ENCODE measurements at regions not wholly inside any gene's neighbourhood (a gene's known extent, or its start where the extent isn't known, plus 50 kb on each side); places are given as distances from the start of the nearest gene placed in this dataset.

DNA sequence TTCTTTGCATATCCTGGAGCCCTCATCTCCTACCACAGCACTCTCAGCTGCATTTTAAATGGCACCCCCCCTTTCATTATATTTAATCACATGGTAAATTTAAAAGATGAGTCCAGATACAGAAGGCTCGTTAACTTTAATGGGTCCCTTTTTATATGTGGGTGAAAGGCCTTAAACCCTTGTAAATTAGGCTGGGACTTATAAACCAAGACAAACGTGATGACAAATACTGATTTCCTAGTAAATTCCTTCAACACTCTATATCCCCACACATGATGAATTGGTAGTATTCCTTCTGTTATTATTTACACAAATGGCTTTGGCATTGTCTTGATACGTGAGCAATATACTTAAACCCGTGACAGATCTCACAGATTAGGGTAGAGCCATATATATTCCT lies 210.6 kb downstream of the CAAP1 start:
- FAIRE-seq (no peak), DNase-seq (ENCODE audit: low read depth in 1 of 2, low spot score in 2 of 2) (no peak)
- H3K36me3 ChIP-seq (ENCODE audit: control insufficient read depth in 2 of 4, insufficient read depth in 4 of 4, low read length in 3 of 4): no peaks in the 10 kb centered on the region
- no peaks in the 10 kb centered on the region for H4K20me1 ChIP-seq (replicated peaks in 1 of 2; ENCODE audit: control insufficient read depth in 1 of 2, insufficient read depth in 2 of 2, low read length in 2 of 2)
- no peak for TF ChIP-seq RBBP5 (IDR thresholded peaks at IDR 0.05; ENCODE audit: borderline replicate concordance, low read depth, low read length)
- WGBS, 2 experiments (ENCODE audit: extremely low coverage in 1 of 2, insufficient coverage in 1 of 2, insufficient read length in 1 of 2, insufficient replicate concordance in 2 of 2, low coverage in 1 of 2, low lambda C conversion rate in 2 of 2, missing lambda C conversion rate in 1 of 2): 94% methylated on average over 4 of the region's 4 CpGs; no CpG with 5 or more reads in 1 of the 2 experiments
- no peaks in the 10 kb centered on the region for H3K23me2 ChIP-seq (ENCODE audit: low read depth, low read length)
- no peak overlapping the region for H2BK12ac ChIP-seq (ENCODE audit: low read depth, low read length)
- no peak overlapping the region for H2BK20ac ChIP-seq (ENCODE audit: low read length)
- H3K56ac ChIP-seq (replicated peaks; ENCODE audit: insufficient read length, low read depth, low read length): no peak overlapping the region
- H2BK5ac ChIP-seq (ENCODE audit: low read depth, low read length): no peak overlapping the region
- H2BK120ac ChIP-seq (replicated peaks; ENCODE audit: low read depth, low read length): no peak overlapping the region
- no peak overlapping the region for H3K18ac ChIP-seq (ENCODE audit: extremely low read depth, low read length)
- no peaks in the 10 kb centered on the region for H3K27me3 ChIP-seq (replicated peaks in 1 of 4; ENCODE audit: control insufficient read depth in 3 of 4, extremely low read depth in 1 of 4, insufficient read depth in 3 of 4, low read length in 3 of 4)
- H3K14ac ChIP-seq (ENCODE audit: insufficient read length): no peak overlapping the region
- H4K8ac ChIP-seq (ENCODE audit: extremely low read depth, insufficient read depth, low read length): no peak overlapping the region
- ChIA-PET POLR2A (ENCODE audit: partially characterized antibody) (no interaction called here), CTCF (ENCODE audit: partially characterized antibody) (interaction anchor here (0.9 kb wide), 1 partner anchor 14 kb away, joined by 3 read pairs; no protein-coding TSS in a partner anchor)
- no peak overlapping the region for H2AFZ ChIP-seq (ENCODE audit: low read length)
- H3K4ac ChIP-seq (replicated peaks; ENCODE audit: insufficient read length, low read depth, low read length): no peak overlapping the region
- H3K4me3 ChIP-seq (ENCODE audit: extremely low read depth in 1 of 4, insufficient read depth in 2 of 4, low read depth in 3 of 4, low read length in 4 of 4): no peak overlapping the region
- H3K79me2 ChIP-seq (ENCODE audit: control insufficient read depth in 1 of 2, insufficient read depth in 2 of 2, low read length in 2 of 2): no peaks in the 10 kb centered on the region
- H3K79me1 ChIP-seq (ENCODE audit: low read depth, low read length): no peaks in the 10 kb centered on the region
- H4K91ac ChIP-seq (replicated peaks; ENCODE audit: insufficient read length, low read length): no peak overlapping the region
- H3K23ac ChIP-seq (ENCODE audit: insufficient read length): no peak overlapping the region
- H4K5ac ChIP-seq (ENCODE audit: insufficient read length, low read depth, low read length): no peak overlapping the region
- H2BK15ac ChIP-seq (ENCODE audit: low read length): no peak overlapping the region
- no peak overlapping the region for H3K27ac ChIP-seq (ENCODE audit: low read depth, low read length)
- no peaks in the 10 kb centered on the region for H3K9me3 ChIP-seq (ENCODE audit: insufficient read depth in 2 of 2, low read depth in 1 of 2, low read length in 1 of 2)
- H3K9ac ChIP-seq (replicated peaks in 1 of 4; ENCODE audit: extremely low read depth in 1 of 4, low read depth in 3 of 4, low read length in 3 of 4): no peak overlapping the region
- peaks cover 0 to 3% (median 0%) of the 10 kb centered on the region in 4 experiments; a peak in 3 of 7 replicates for H3K4me1 ChIP-seq (replicated peaks in 1 of 4; ENCODE audit: control insufficient read depth in 3 of 4, insufficient read depth in 4 of 4, low read length in 3 of 4)
- H3K4me2 ChIP-seq (ENCODE audit: insufficient read depth in 1 of 2, low read depth in 2 of 2, low read length in 2 of 2): no peak overlapping the region
- no peak overlapping the region for H2AK5ac ChIP-seq (ENCODE audit: low read depth, low read length)
